K562 (cell line): ENCODE measurements at regions not wholly inside any gene's neighbourhood (a gene's known extent, or its start where the extent isn't known, plus 50 kb on each side); places are given as distances from the start of the nearest gene placed in this dataset.

ENCODE experiments used
- ATAC-seq: fragments of 200-7000 bp; cut with Tn5 transposase; 3 replicates; pipeline ENCODE4 v1.9.1; 2020; ENCODE audit warnings: moderate library complexity
- BruUV-seq: library from RNA; stranded (reverse); fragments of 400-500 nt; replicated peaks from 2 replicates; lab custom pipeline; 2021; lab: Mats Ljungman, UMichigan
- CTCF ChIA-PET: fragments of 300-600 bp; formaldehyde crosslinking; extraction: SDS; loops from one replicate; lab custom pipeline; 2021; ENCODE audit warnings: low intra/inter-chr PET ratio; lab: Yijun Ruan, JAX
- POLR2A ChIA-PET: fragments of 300-600, 350-650 bp; sonication (Branson Sonifier 250); formaldehyde crosslinking; extraction: SDS; loops from one replicate; lab custom pipeline; 2021; ENCODE audit warnings: antibody characterized with exemption, inconsistent platforms; lab: Yijun Ruan, JAX
- DNase-seq, 4 experiments: peaks; one replicate each; pipeline versions ENCODE4 v3.0.0 to v3.0.0-alpha.2; 2011 to 2018; ENCODE audit warnings: low spot score in 3 of 4, mixed read lengths in 3 of 4; ENCODE audit errors: extremely low read depth in 1 of 4
- FAIRE-seq: peaks from 2 replicates; lab custom pipeline; 2011; peaks lifted over from hg19 to GRCh38; lab: Jason Lieb, UNC
- H2AFZ ChIP-seq: 2 replicates; pipeline ENCODE4 v1.6.0; 2011; ENCODE audit warnings: low read depth, low read length, control low read depth, inconsistent platforms
- H3K27ac ChIP-seq: fragments of 200-600 bp; 3 replicates; pipeline ENCODE4 v1.8.0; 2011; ENCODE audit warnings: low read depth, mild to moderate bottlenecking, control low read depth, inconsistent platforms, low read length, moderate library complexity, mixed read lengths; ENCODE audit errors: extremely low read depth
- H3K27me3 ChIP-seq, 2 experiments: fragments of 300-600 bp in 1 of 2; 2 replicates in 1 of 2; 3 replicates in 1 of 2; pipeline versions ENCODE4 v1.6.0 to v1.8.0; 2011; ENCODE audit warnings: inconsistent platforms in 2 of 2, low read length in 2 of 2, mild to moderate bottlenecking in 1 of 2, mixed read lengths in 1 of 2, moderate library complexity in 1 of 2; ENCODE audit not compliant: control insufficient read depth in 2 of 2, insufficient read depth in 2 of 2
- H3K36me3 ChIP-seq: fragments of 300-600 bp; 3 replicates; pipeline ENCODE4 v1.8.0; 2011; ENCODE audit warnings: mild to moderate bottlenecking, low read length, inconsistent platforms; ENCODE audit not compliant: control insufficient read depth, insufficient read depth
- H3K4me1 ChIP-seq, 2 experiments: fragments of 200-600 bp in 1 of 2; replicated peaks in 1 of 2; 2 replicates in 1 of 2; 3 replicates in 1 of 2; pipeline versions ENCODE4 v1.5.1 to v1.8.0; 2011; ENCODE audit warnings: inconsistent platforms in 2 of 2, low read length in 2 of 2, mild to moderate bottlenecking in 1 of 2, mixed read lengths in 1 of 2, moderate library complexity in 1 of 2; ENCODE audit not compliant: control insufficient read depth in 2 of 2, insufficient read depth in 2 of 2
- H3K4me2 ChIP-seq: 2 replicates; pipeline ENCODE4 v1.6.1; 2011; ENCODE audit warnings: low read length, control low read depth, inconsistent platforms, mixed read lengths; ENCODE audit not compliant: insufficient read depth
- H3K4me3 ChIP-seq: fragments of 200-600 bp; sonication (generic), shearing (Covaris generic); 2 replicates; pipeline ENCODE4 v1.5.1; 2016; ENCODE audit warnings: control low read depth, inconsistent platforms
- H3K79me2 ChIP-seq: fragments of 200-600 bp; 3 replicates; pipeline ENCODE4 v1.8.0; 2011; ENCODE audit warnings: low read length, inconsistent platforms; ENCODE audit not compliant: control insufficient read depth, insufficient read depth
- H3K9ac ChIP-seq, 2 experiments: 2 replicates each; pipeline versions ENCODE4 v1.6.0 to v1.6.1; 2011; ENCODE audit warnings: low read depth in 2 of 2, low read length in 2 of 2, control low read depth in 1 of 2, inconsistent platforms in 1 of 2, mild to moderate bottlenecking in 1 of 2, mixed read lengths in 1 of 2; ENCODE audit not compliant: insufficient read depth in 1 of 2
- H3K9me1 ChIP-seq: one replicate; pipeline ENCODE4 v1.6.0; 2011; ENCODE audit warnings: inconsistent platforms, mild to moderate bottlenecking, low read length, moderate library complexity; ENCODE audit not compliant: control insufficient read depth, insufficient read depth
- H3K9me3 ChIP-seq: replicated peaks from 2 replicates; pipeline ENCODE4 v1.5.1; 2011; ENCODE audit warnings: low read depth, low read length, inconsistent platforms; ENCODE audit not compliant: control insufficient read depth, insufficient read depth
- H4K20me1 ChIP-seq: replicated peaks from 2 replicates; pipeline ENCODE4 v1.6.1; 2011; ENCODE audit warnings: low read length, inconsistent platforms, mixed read lengths; ENCODE audit not compliant: control insufficient read depth, insufficient read depth
- CBFA2T2 ChIP-seq: fragments of 450-650 bp; conservative IDR thresholded peaks from 2 replicates; pipeline ENCODE4 v1.6.1; 2017; ENCODE audit warnings: mild to moderate bottlenecking
- EP300 ChIP-seq: IDR thresholded peaks from 2 replicates; pipeline ENCODE4 v1.6.1; 2012; ENCODE audit warnings: low read length, improper control_type of control experiment
- ETS1 ChIP-seq: conservative IDR thresholded peaks from 2 replicates; pipeline ENCODE4 v1.6.1; 2011; ENCODE audit warnings: low read depth, mild to moderate bottlenecking, low read length; ENCODE audit not compliant: control insufficient read depth
- HIVEP1 ChIP-seq: fragments of 250-450 bp; sonication (Bioruptor Pico); IDR thresholded peaks from 2 replicates; pipeline ENCODE4 v1.4.0; 2020; ENCODE audit warnings: mild to moderate bottlenecking
- MTA1 ChIP-seq: fragments of 450-650 bp; IDR thresholded peaks from 2 replicates; pipeline ENCODE4 v1.6.1; 2017; ENCODE audit warnings: borderline replicate concordance
- NCOA2 ChIP-seq, 2 experiments: fragments of 450-650 bp; IDR thresholded peaks; 2 replicates each; pipeline ENCODE4 v1.6.1; 2018; ENCODE audit warnings: mild to moderate bottlenecking in 2 of 2, moderate library complexity in 1 of 2; ENCODE audit not compliant: partially characterized antibody in 2 of 2
- NR1H2 ChIP-seq: sonication (generic); formaldehyde crosslinking; IDR thresholded peaks from 2 replicates; pipeline ENCODE4 v1.4.0; 2020; ENCODE audit warnings: mild to moderate bottlenecking, missing genetic modification reagents
- PCBP2 ChIP-seq: fragments of 200-400 bp; formaldehyde crosslinking; IDR thresholded peaks from 2 replicates; pipeline ENCODE4 v1.6.1; 2018; ENCODE audit warnings: low read length, low read depth, mild to moderate bottlenecking, moderate library complexity; ENCODE audit not compliant: poor library complexity, severe bottlenecking
- PPARD ChIP-seq: fragments of 250-450 bp; sonication (Bioruptor Pico); IDR thresholded peaks from 2 replicates; pipeline ENCODE4 v1.8.0; 2022; ENCODE audit warnings: inconsistent platforms, mild to moderate bottlenecking, moderate library complexity
- TEAD2 ChIP-seq: fragments of 450-650 bp; IDR thresholded peaks from 2 replicates; pipeline ENCODE4 v1.6.1; 2016; ENCODE audit warnings: missing genetic modification characterization, control low read depth, missing compliant biosample characterization
- TSHZ1 ChIP-seq: fragments of 250-450 bp; sonication (Bioruptor Pico); IDR thresholded peaks from 2 replicates; pipeline ENCODE4 v1.4.0; 2020; ENCODE audit warnings: mild to moderate bottlenecking, moderate library complexity
- ZBTB17 ChIP-seq: fragments of 450-650 bp; formaldehyde crosslinking; IDR thresholded peaks from 2 replicates; pipeline ENCODE4 v1.4.0; 2020; ENCODE audit warnings: mild to moderate bottlenecking
- ZEB2 ChIP-seq: fragments of 450-650 bp; IDR thresholded peaks from 2 replicates; pipeline ENCODE4 v1.6.1; 2016
- ZNF143 ChIP-seq: sonication (generic); formaldehyde crosslinking; IDR thresholded peaks from 2 replicates; pipeline ENCODE4 v1.9.0; 2022; ENCODE audit warnings: mild to moderate bottlenecking, missing genetic modification reagents
- WGBS: fragments of 100-300 bp; shearing (Covaris generic); methylation state at CpG from one replicate; pipeline ENCODE4 v1.1.6; 2016; ENCODE audit warnings: low coverage, mixed read lengths; ENCODE audit not compliant: insufficient coverage; ENCODE audit errors: missing lambda C conversion rate; 5-methylcytosine and 5-hydroxymethylcytosine counted together
- in situ Hi-C: fragments of 300-500 bp; cut with MboI; formaldehyde crosslinking; loops from 4 replicates; pipeline ENCODE4 v1.15.0; 2018; ENCODE audit warnings: inconsistent platforms, mixed read lengths
- intact Hi-C: fragments of 100-400 bp; cut with micrococcal nuclease; formaldehyde crosslinking; loops from 2 replicates; pipeline ENCODE4 v1.14.2; 2022
- TF ChIP-seq, protein P1 (sequence below): fragments of 250-450 bp; sonication (Bioruptor Pico); IDR thresholded peaks from 2 replicates; pipeline ENCODE4 v1.5.0; 2021; ENCODE audit warnings: mild to moderate bottlenecking, borderline replicate concordance

- TF ChIP-seq TEAD2 (no peak), NCOA2 (IDR thresholded peaks at IDR 0.05; ENCODE audit: partially characterized antibody in 2 of 2) (no peak), HIVEP1 (CRISPR knock-in tag) (no peak), ZEB2 (no peak), ZBTB17 (CRISPR knock-in tag) (no peak)
- TF ChIP-seq, protein P1, sequence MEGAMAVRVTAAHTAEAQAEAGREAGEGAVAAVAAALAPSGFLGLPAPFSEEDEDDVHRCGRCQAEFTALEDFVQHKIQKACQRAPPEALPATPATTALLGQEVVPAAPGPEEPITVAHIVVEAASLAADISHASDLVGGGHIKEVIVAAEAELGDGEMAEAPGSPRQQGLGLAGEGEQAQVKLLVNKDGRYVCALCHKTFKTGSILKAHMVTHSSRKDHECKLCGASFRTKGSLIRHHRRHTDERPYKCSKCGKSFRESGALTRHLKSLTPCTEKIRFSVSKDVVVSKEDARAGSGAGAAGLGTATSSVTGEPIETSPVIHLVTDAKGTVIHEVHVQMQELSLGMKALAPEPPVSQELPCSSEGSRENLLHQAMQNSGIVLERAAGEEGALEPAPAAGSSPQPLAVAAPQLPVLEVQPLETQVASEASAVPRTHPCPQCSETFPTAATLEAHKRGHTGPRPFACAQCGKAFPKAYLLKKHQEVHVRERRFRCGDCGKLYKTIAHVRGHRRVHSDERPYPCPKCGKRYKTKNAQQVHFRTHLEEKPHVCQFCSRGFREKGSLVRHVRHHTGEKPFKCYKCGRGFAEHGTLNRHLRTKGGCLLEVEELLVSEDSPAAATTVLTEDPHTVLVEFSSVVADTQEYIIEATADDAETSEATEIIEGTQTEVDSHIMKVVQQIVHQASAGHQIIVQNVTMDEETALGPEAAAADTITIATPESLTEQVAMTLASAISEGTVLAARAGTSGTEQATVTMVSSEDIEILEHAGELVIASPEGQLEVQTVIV, result no peak
These were observed 310.0 kb upstream of the DCN start (continued) for GRCh38 chr12:91492648-91493047.

DNA sequence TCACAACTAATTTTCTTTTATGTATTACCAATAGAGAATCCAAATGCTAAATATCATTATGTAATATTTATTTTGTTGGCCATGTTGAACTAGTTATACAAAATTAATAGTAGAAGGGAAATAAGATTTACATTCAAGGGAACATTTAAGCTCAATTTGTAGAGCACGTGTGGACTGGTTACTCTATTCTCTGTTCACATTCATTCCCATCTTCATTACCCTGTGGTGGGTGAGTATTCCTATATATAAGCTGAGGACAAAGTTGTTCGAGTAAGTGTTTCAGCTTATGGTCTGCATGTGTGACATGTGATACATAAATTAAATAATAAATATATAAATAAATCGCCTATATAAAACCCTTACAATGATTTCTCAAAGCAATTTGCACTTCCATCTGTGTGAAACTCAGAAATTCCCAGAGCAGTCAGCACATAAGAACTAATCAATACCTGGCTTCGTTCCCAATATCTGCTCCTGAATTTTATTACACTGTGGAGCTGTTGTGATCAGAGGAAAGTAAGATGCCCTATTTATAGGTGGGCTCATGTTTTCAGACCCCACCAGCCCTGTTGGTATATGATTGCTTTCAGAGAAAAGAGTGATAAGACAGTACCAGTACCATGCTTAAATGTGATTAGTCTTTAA, 308.2 kb upstream of the DCN start:
- Histone ChIP-seq H3K9me3 (no peaks in the 10 kb centered on the region), H3K27me3 (no peaks in the 10 kb centered on the region), H3K4me3 (no peak overlapping the region), H3K9ac (no peak overlapping the region), H2AFZ (no peak overlapping the region), H3K4me1 (no peaks in the 10 kb centered on the region), H4K20me1 (no peaks in the 10 kb centered on the region), H3K79me2 (0 out of 3 replicates have a peak, but pooled peaks cover 2% of the 10 kb centered on the region), H3K36me3 (peaks cover 4% of the 10 kb centered on the region; the same call in 1 of the 3 replicates), H3K4me2 (no peak overlapping the region), H3K27ac (no peak overlapping the region), H3K9me1 (no peaks in the 10 kb centered on the region)
- FAIRE-seq (no peak), DNase-seq (no peak), ATAC-seq (no peak)
- BruUV-seq, result no TSS peak
- ChIA-PET POLR2A (no interaction called here), CTCF (no interaction called here)
- in situ Hi-C loops (no loop called here), intact Hi-C loops (no loop called here)
- whole genome bisulfite sequencing, result 58% methylated on average over 4 of the region's 4 CpGs
- TF ChIP-seq EP300 (no peak), TEAD2 (no peak), ZNF143 (CRISPR knock-in tag) (no peak), ETS1 (no peak), NR1H2 (CRISPR knock-in tag) (no peak), TSHZ1 (CRISPR knock-in tag) (no peak), CBFA2T2 (no peak), PPARD (CRISPR knock-in tag) (no peak), MTA1 (no peak), PCBP2 (no peak)
